Mesenchymal stem cell (in vitro differentiated cells and primary cell): ENCODE measurements at regions not wholly inside any gene's neighbourhood (a gene's known extent, or its start where the extent isn't known, plus 50 kb on each side); places are given as distances from the start of the nearest gene placed in this dataset.

Experiments
- DNase-seq: peaks from one replicate; pipeline ENCODE4 v3.0.0-alpha.2; 2013
- H2AFZ ChIP-seq: one replicate; pipeline ENCODE4 v1.6.1; 2013; ENCODE audit warnings: low read depth, mild to moderate bottlenecking, control low read depth, inconsistent platforms, low read length, moderate library complexity
- H2AK5ac ChIP-seq: 2 replicates; pipeline ENCODE4 v1.6.1; 2013; ENCODE audit warnings: low read length, moderate library complexity, mild to moderate bottlenecking, inconsistent platforms; ENCODE audit not compliant: severe bottlenecking
- H2BK120ac ChIP-seq: one replicate; pipeline ENCODE4 v1.6.1; 2013; ENCODE audit warnings: low read depth, mild to moderate bottlenecking, inconsistent platforms, low read length, moderate library complexity
- H2BK12ac ChIP-seq, 2 experiments: one replicate each; pipeline ENCODE4 v1.6.1; 2013; ENCODE audit warnings: inconsistent platforms in 2 of 2, low read length in 2 of 2, mild to moderate bottlenecking in 2 of 2, moderate library complexity in 2 of 2, control low read depth in 1 of 2
- H2BK15ac ChIP-seq: one replicate; pipeline ENCODE4 v1.6.1; 2013; ENCODE audit warnings: mild to moderate bottlenecking, low read depth, inconsistent platforms; ENCODE audit not compliant: poor library complexity, severe bottlenecking
- H2BK5ac ChIP-seq: 2 replicates; pipeline ENCODE4 v1.6.1; 2013; ENCODE audit warnings: low read depth, mild to moderate bottlenecking, low read length, control low read depth, inconsistent platforms; ENCODE audit not compliant: poor library complexity, severe bottlenecking
- H3K14ac ChIP-seq, 2 experiments: one replicate each; pipeline ENCODE4 v1.6.1; 2013; ENCODE audit warnings: inconsistent platforms in 2 of 2, low read length in 2 of 2, control low read depth in 1 of 2, mild to moderate bottlenecking in 1 of 2, moderate library complexity in 1 of 2
- H3K18ac ChIP-seq, 2 experiments: one replicate each; pipeline ENCODE4 v1.6.1; 2013; ENCODE audit warnings: inconsistent platforms in 2 of 2, low read length in 2 of 2, control low read depth in 1 of 2, low read depth in 1 of 2, mild to moderate bottlenecking in 1 of 2
- H3K23ac ChIP-seq, 2 experiments: one replicate each; pipeline ENCODE4 v1.6.1; 2013; ENCODE audit warnings: inconsistent platforms in 2 of 2, low read length in 2 of 2, mild to moderate bottlenecking in 2 of 2, moderate library complexity in 2 of 2, control low read depth in 1 of 2
- H3K27ac ChIP-seq: 2 replicates; pipeline ENCODE4 v1.5.1; 2013; ENCODE audit warnings: mild to moderate bottlenecking, moderate library complexity, low read length, control low read depth, inconsistent platforms; ENCODE audit not compliant: poor library complexity, severe bottlenecking
- H3K27me3 ChIP-seq, 2 experiments: 2 replicates each; pipeline versions ENCODE4 v1.6.1 to v1.7.0; 2013; ENCODE audit warnings: low read length in 2 of 2, mild to moderate bottlenecking in 2 of 2, moderate library complexity in 2 of 2, control low read depth in 1 of 2, inconsistent platforms in 1 of 2; ENCODE audit not compliant: control insufficient read depth in 1 of 2, insufficient read depth in 1 of 2
- H3K36me3 ChIP-seq, 2 experiments: 2 replicates each; pipeline versions ENCODE4 v1.6.1 to v1.7.0; 2013; ENCODE audit warnings: low read length in 2 of 2, control low read depth in 1 of 2, inconsistent platforms in 1 of 2, low read depth in 1 of 2, mild to moderate bottlenecking in 1 of 2; ENCODE audit not compliant: insufficient read depth in 2 of 2, control insufficient read depth in 1 of 2
- H3K4ac ChIP-seq, 2 experiments: one replicate each; pipeline ENCODE4 v1.6.1; 2013; ENCODE audit warnings: inconsistent platforms in 2 of 2, low read length in 2 of 2, mild to moderate bottlenecking in 2 of 2, moderate library complexity in 2 of 2, control low read depth in 1 of 2, low read depth in 1 of 2
- H3K4me1 ChIP-seq: 2 replicates; pipeline ENCODE4 v1.6.1; 2013; ENCODE audit warnings: low read depth, low read length, control low read depth; ENCODE audit not compliant: control insufficient read depth, insufficient read depth
- H3K4me2 ChIP-seq: 2 replicates; pipeline ENCODE4 v1.6.1; 2013; ENCODE audit warnings: low read length, mild to moderate bottlenecking, inconsistent platforms; ENCODE audit not compliant: poor library complexity, severe bottlenecking
- H3K4me3 ChIP-seq, 2 experiments: 2 replicates each; pipeline versions ENCODE4 v1.5.1 to v1.7.0; 2013; ENCODE audit warnings: low read length in 2 of 2, mild to moderate bottlenecking in 2 of 2, control low read depth in 1 of 2, low read depth in 1 of 2; ENCODE audit not compliant: insufficient read depth in 1 of 2
- H3K79me1 ChIP-seq: replicated peaks from 2 replicates; pipeline ENCODE4 v1.6.1; 2013; ENCODE audit warnings: mild to moderate bottlenecking, control low read depth, low read length, inconsistent platforms; ENCODE audit not compliant: poor library complexity, severe bottlenecking
- H3K9ac ChIP-seq: 2 replicates; pipeline ENCODE4 v1.7.0; 2013; ENCODE audit warnings: mild to moderate bottlenecking, low read length, moderate library complexity
- H3K9me3 ChIP-seq: 2 replicates; pipeline ENCODE4 v1.7.0; 2013; ENCODE audit warnings: mild to moderate bottlenecking, low read length; ENCODE audit not compliant: control insufficient read depth
- H4K8ac ChIP-seq: one replicate; pipeline ENCODE4 v1.6.1; 2013; ENCODE audit warnings: inconsistent platforms, mild to moderate bottlenecking, low read length, moderate library complexity
- H4K91ac ChIP-seq: one replicate; pipeline ENCODE4 v1.6.1; 2013; ENCODE audit warnings: mild to moderate bottlenecking, low read length, inconsistent platforms
- WGBS: methylation state at CpG from one replicate; pipeline ENCODE4 v1.1.7; 2013; ENCODE audit warnings: mixed read lengths; 5-methylcytosine and 5-hydroxymethylcytosine counted together

DNA sequence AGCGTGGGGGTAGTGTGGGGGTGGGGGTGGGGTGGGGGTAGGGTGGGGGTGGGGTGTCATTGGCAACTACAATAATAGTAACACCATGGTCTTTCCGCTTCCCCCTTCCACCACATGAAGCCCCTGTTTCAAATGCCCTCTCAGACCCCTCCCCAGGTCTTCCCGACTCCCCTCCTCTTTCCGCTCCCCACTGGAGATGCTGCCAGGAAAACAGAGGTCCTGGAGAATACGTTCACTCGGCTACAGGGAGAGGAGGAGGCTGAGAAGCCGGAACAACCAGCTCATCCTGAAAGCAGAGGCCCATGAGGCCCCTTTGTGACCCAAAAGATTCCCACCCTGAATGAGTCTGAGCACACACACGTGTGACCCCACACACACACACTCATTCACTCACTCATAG lies 75.4 kb downstream of the CPN2 start:
- no peaks in the 10 kb centered on the region for H3K9me3 ChIP-seq
- 82% methylated on average over 7 of the region's 8 CpGs for WGBS

DNA sequence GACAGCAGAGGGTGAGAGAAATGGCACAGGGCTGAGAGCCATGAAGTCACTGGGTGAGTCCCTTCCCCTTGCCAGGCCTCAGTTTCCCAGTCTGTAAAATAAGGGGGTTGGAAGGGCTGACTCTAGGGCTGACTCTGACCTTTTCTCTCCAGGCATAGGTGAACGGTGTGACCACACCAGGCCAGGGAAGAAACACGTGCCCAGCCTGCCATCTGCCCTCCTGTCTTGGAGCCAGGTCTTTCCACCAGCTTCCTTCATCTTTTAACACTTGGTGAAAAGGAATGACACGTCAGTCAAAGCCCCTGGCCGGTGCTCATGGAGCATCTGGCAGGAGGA lies 74.4 kb downstream of the CPN2 start:
- Histone ChIP-seq H3K4me1 (peaks cover 15% of the 10 kb centered on the region), H2AK5ac (no peak overlapping the region), H3K4me2 (no peak overlapping the region), H2AFZ (no peak overlapping the region), H3K14ac (no peak overlapping the region), H3K9me3 (no peaks in the 10 kb centered on the region), H2BK15ac (peak overlapping the region; percentile 94), H3K23ac (no peak overlapping the region), H3K4ac (peak overlapping the region; percentile 46 to 93), H3K79me1 (no peaks in the 10 kb centered on the region), H3K9ac (peak overlapping the region; percentile 4), H4K91ac (peak overlapping the region; percentile 86), H3K36me3 (no peaks in the 10 kb centered on the region), H3K4me3 (no peak overlapping the region), H3K27ac (no peak overlapping the region), H2BK12ac (peak overlapping the region in 1 of 2 experiments; percentile 51), H4K8ac (peak overlapping the region; percentile 96), H3K18ac (peak overlapping the region; percentile 74 to 98), H2BK5ac (no peak overlapping the region), H2BK120ac (peak overlapping the region; percentile 43), H3K27me3 (peaks cover 19 to 22% of the 10 kb centered on the region in 2 experiments)
- no peak for DNase-seq
- 91% methylated on average over 4 of the region's 4 CpGs for WGBS

More for the DNA sequence above, 75.4 kb downstream of the CPN2 start:
- H2AFZ ChIP-seq = no peak overlapping the region
- H4K8ac ChIP-seq = no peak overlapping the region
- no peaks in the 10 kb centered on the region for H3K79me1 ChIP-seq
- H3K4me2 ChIP-seq = no peak overlapping the region
- H3K18ac ChIP-seq = peak overlapping the region in 1 of 2 experiments; percentile 30
- H3K14ac ChIP-seq = no peak overlapping the region
- no peak overlapping the region for H3K4me3 ChIP-seq
- peaks cover 24% of the 10 kb centered on the region for H3K4me1 ChIP-seq
- no peak overlapping the region for H3K4ac ChIP-seq
- H3K27ac ChIP-seq = no peak overlapping the region
- H2BK120ac ChIP-seq = no peak overlapping the region
- peak; percentile 40 for DNase-seq
- H2AK5ac ChIP-seq = no peak overlapping the region
- peaks cover 10 to 12% of the 10 kb centered on the region in 2 experiments for H3K27me3 ChIP-seq
- H3K9ac ChIP-seq = no peak overlapping the region
- peak overlapping the region; percentile 39 for H4K91ac ChIP-seq
- no peak overlapping the region for H2BK15ac ChIP-seq
- H3K36me3 ChIP-seq = no peaks in the 10 kb centered on the region
- no peak overlapping the region for H3K23ac ChIP-seq
- no peak overlapping the region for H2BK5ac ChIP-seq
- peak overlapping the region; percentile 10 to 45 for H2BK12ac ChIP-seq

GRCh38 chr3:194277104-194277785 lies 73.9 kb downstream of the CPN2 start:
- peak overlapping the region; percentile 94 for H2BK15ac ChIP-seq
- peak overlapping the region; percentile 76 for H3K9ac ChIP-seq
- H3K18ac ChIP-seq = peak overlapping the region; percentile 74 to 98
- H2BK120ac ChIP-seq = peak overlapping the region; percentile 90
- peak; percentile 55 for DNase-seq
- peak overlapping the region; percentile 97 to 98 for H2BK12ac ChIP-seq
- H3K14ac ChIP-seq = peak overlapping the region in 1 of 2 experiments; percentile 80
- H2AK5ac ChIP-seq = no peak overlapping the region
- no peak overlapping the region for H3K27ac ChIP-seq
- no peaks in the 10 kb centered on the region for H3K9me3 ChIP-seq
- H4K8ac ChIP-seq = peak overlapping the region; percentile 96
- no peaks in the 10 kb centered on the region for H3K36me3 ChIP-seq
- peak overlapping the region; percentile 49 for H2AFZ ChIP-seq
- H2BK5ac ChIP-seq = no peak overlapping the region
- no peak overlapping the region for H3K23ac ChIP-seq
- H4K91ac ChIP-seq = peak overlapping the region; percentile 99
- peak overlapping the region in 1 of 2 experiments; percentile 45 for H3K4me3 ChIP-seq
- 70% methylated on average over 14 of the region's 16 CpGs for WGBS
- peak overlapping the region; percentile 93 to 97 for H3K4ac ChIP-seq
- H3K79me1 ChIP-seq = no peaks in the 10 kb centered on the region
- no peak overlapping the region for H3K4me2 ChIP-seq
- H3K27me3 ChIP-seq = peaks cover 24 to 25% of the 10 kb centered on the region in 2 experiments
- H3K4me1 ChIP-seq = peaks cover 15% of the 10 kb centered on the region

DNA sequence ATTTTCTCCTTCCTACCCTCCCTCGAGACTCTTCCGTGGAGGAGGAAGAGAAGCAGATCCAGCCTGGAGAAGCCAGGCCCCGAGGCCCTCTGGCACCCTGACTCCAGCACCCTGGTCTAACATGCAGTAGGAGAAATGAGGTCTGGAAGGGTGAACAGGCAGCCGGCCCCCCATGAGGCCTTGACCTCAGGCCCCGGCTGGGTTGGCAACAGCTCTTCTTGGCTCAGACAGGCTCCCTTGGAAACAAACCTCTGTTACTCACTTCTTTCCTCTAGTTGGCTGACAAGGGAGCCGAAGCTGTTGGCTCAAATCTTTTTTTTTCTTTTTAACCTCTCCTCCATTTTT lies 73.4 kb downstream of the CPN2 start:
- peak overlapping the region; percentile 82 to 98 for H2BK12ac ChIP-seq
- DNase-seq = peak; percentile 61
- H3K36me3 ChIP-seq = no peaks in the 10 kb centered on the region
- peak overlapping the region in 1 of 2 experiments; percentile 45 for H3K4me3 ChIP-seq
- no peaks in the 10 kb centered on the region for H3K9me3 ChIP-seq
- no peaks in the 10 kb centered on the region for H3K79me1 ChIP-seq
- WGBS = 21% methylated on average over 5 of the region's 6 CpGs
- peak overlapping the region; percentile 90 for H2BK120ac ChIP-seq
- H3K4ac ChIP-seq = peak overlapping the region; percentile 84 to 89
- H3K4me1 ChIP-seq = peaks cover 15% of the 10 kb centered on the region
- peak overlapping the region; percentile 74 to 98 for H3K18ac ChIP-seq
- H3K27ac ChIP-seq = no peak overlapping the region
- no peak overlapping the region for H3K4me2 ChIP-seq
- no peak overlapping the region for H2AK5ac ChIP-seq
- no peak overlapping the region for H2BK15ac ChIP-seq
- peaks cover 26 to 28% of the 10 kb centered on the region in 2 experiments for H3K27me3 ChIP-seq
- H2AFZ ChIP-seq = peak overlapping the region; percentile 37
- peak overlapping the region; percentile 99 for H4K91ac ChIP-seq
- no peak overlapping the region for H2BK5ac ChIP-seq
- H3K23ac ChIP-seq = no peak overlapping the region
- peak overlapping the region; percentile 96 for H4K8ac ChIP-seq
- H3K9ac ChIP-seq = peak overlapping the region; percentile 76
- peak overlapping the region in 1 of 2 experiments; percentile 12 for H3K14ac ChIP-seq
